Mucosa of stomach (tissue), 1 donor: ENCODE measurements at regions not wholly inside any gene's neighbourhood (a gene's known extent, or its start where the extent isn't known, plus 50 kb on each side); places are given as distances from the start of the nearest gene placed in this dataset.

Source experiments
- H3K27me3 ChIP-seq: one replicate; pipeline ENCODE4 v1.7.0; 2013; ENCODE audit warnings: mild to moderate bottlenecking, low read length; ENCODE audit not compliant: control insufficient read depth, insufficient read depth
- H3K36me3 ChIP-seq: one replicate; pipeline ENCODE4 v1.7.0; 2013; ENCODE audit warnings: low read length; ENCODE audit not compliant: control insufficient read depth, insufficient read depth
- H3K4me1 ChIP-seq: one replicate; pipeline ENCODE4 v1.7.0; 2013; ENCODE audit warnings: mild to moderate bottlenecking, low read length; ENCODE audit not compliant: control insufficient read depth, insufficient read depth
- H3K4me3 ChIP-seq: one replicate; pipeline ENCODE4 v1.7.0; 2013; ENCODE audit warnings: low read length
- H3K9ac ChIP-seq: one replicate; pipeline ENCODE4 v1.7.0; 2013; ENCODE audit warnings: mild to moderate bottlenecking, low read length, moderate library complexity
- H3K9me3 ChIP-seq: one replicate; pipeline ENCODE4 v1.7.0; 2013; ENCODE audit warnings: mild to moderate bottlenecking, low read length, moderate library complexity; ENCODE audit not compliant: control insufficient read depth
- donor health status: Pancreatic carcinoma.

GRCh38 chr22:48152164-48152775, 1389.8 kb downstream of the TBC1D22A start:
- no peak overlapping the region for H3K4me3 ChIP-seq
- no peaks in the 10 kb centered on the region for H3K27me3 ChIP-seq
- no peak overlapping the region for H3K9ac ChIP-seq
- no peaks in the 10 kb centered on the region for H3K36me3 ChIP-seq
- H3K9me3 ChIP-seq = no peaks in the 10 kb centered on the region
- H3K4me1 ChIP-seq = no peaks in the 10 kb centered on the region

- no peak overlapping the region for H3K4me3 ChIP-seq
- H3K4me1 ChIP-seq = no peaks in the 10 kb centered on the region
- H3K9me3 ChIP-seq = no peaks in the 10 kb centered on the region
- no peak overlapping the region for H3K9ac ChIP-seq
- H3K36me3 ChIP-seq = no peaks in the 10 kb centered on the region
- H3K27me3 ChIP-seq = no peaks in the 10 kb centered on the region
These were observed 1389.2 kb downstream of the TBC1D22A start for GRCh38 chr22:48151641-48152040.

- Histone ChIP-seq H3K36me3 (no peaks in the 10 kb centered on the region), H3K9ac (no peak overlapping the region), H3K4me1 (no peaks in the 10 kb centered on the region), H3K27me3 (no peaks in the 10 kb centered on the region), H3K4me3 (no peak overlapping the region), H3K9me3 (no peaks in the 10 kb centered on the region)
These were observed 1385.4 kb downstream of the TBC1D22A start for GRCh38 chr22:48147831-48148230.

GRCh38 chr22:48147404-48147803, 1385.0 kb downstream of the TBC1D22A start:
- Histone ChIP-seq H3K4me3 (no peak overlapping the region), H3K9ac (no peak overlapping the region), H3K27me3 (no peaks in the 10 kb centered on the region), H3K4me1 (no peaks in the 10 kb centered on the region), H3K9me3 (no peaks in the 10 kb centered on the region), H3K36me3 (no peaks in the 10 kb centered on the region)

GRCh38 chr22:48146426-48146825, 1384.0 kb downstream of the TBC1D22A start:
- no peak overlapping the region for H3K9ac ChIP-seq
- no peaks in the 10 kb centered on the region for H3K27me3 ChIP-seq
- no peaks in the 10 kb centered on the region for H3K9me3 ChIP-seq
- no peaks in the 10 kb centered on the region for H3K4me1 ChIP-seq
- no peak overlapping the region for H3K4me3 ChIP-seq
- H3K36me3 ChIP-seq = no peaks in the 10 kb centered on the region

- no peak overlapping the region for H3K9ac ChIP-seq
- no peak overlapping the region for H3K4me3 ChIP-seq
- H3K4me1 ChIP-seq = no peaks in the 10 kb centered on the region
- H3K36me3 ChIP-seq = no peaks in the 10 kb centered on the region
- no peaks in the 10 kb centered on the region for H3K9me3 ChIP-seq
- H3K27me3 ChIP-seq = no peaks in the 10 kb centered on the region
These were observed 1383.3 kb downstream of the TBC1D22A start for GRCh38 chr22:48145738-48146137.

GRCh38 chr22:48144318-48144717, 1381.9 kb downstream of the TBC1D22A start:
- no peaks in the 10 kb centered on the region for H3K9me3 ChIP-seq
- H3K4me3 ChIP-seq = no peak overlapping the region
- no peaks in the 10 kb centered on the region for H3K27me3 ChIP-seq
- no peak overlapping the region for H3K9ac ChIP-seq
- H3K36me3 ChIP-seq = no peaks in the 10 kb centered on the region
- no peaks in the 10 kb centered on the region for H3K4me1 ChIP-seq

- Histone ChIP-seq H3K4me1 (no peaks in the 10 kb centered on the region), H3K4me3 (no peak overlapping the region), H3K27me3 (no peaks in the 10 kb centered on the region), H3K9ac (no peak overlapping the region), H3K9me3 (no peaks in the 10 kb centered on the region), H3K36me3 (no peaks in the 10 kb centered on the region)
These were observed 1381.4 kb downstream of the TBC1D22A start for GRCh38 chr22:48143856-48144255.

GRCh38 chr22:48142388-48142787, 1379.9 kb downstream of the TBC1D22A start:
- Histone ChIP-seq H3K4me1 (no peaks in the 10 kb centered on the region), H3K27me3 (no peaks in the 10 kb centered on the region), H3K4me3 (no peak overlapping the region), H3K36me3 (no peaks in the 10 kb centered on the region), H3K9ac (no peak overlapping the region), H3K9me3 (no peaks in the 10 kb centered on the region)

- Histone ChIP-seq H3K36me3 (no peaks in the 10 kb centered on the region), H3K9me3 (no peaks in the 10 kb centered on the region), H3K27me3 (no peaks in the 10 kb centered on the region), H3K4me3 (no peak overlapping the region), H3K9ac (no peak overlapping the region), H3K4me1 (no peaks in the 10 kb centered on the region)
These were observed 1378.9 kb downstream of the TBC1D22A start for GRCh38 chr22:48141301-48141700.

- Histone ChIP-seq H3K4me1 (no peaks in the 10 kb centered on the region), H3K9ac (no peak overlapping the region), H3K9me3 (no peaks in the 10 kb centered on the region), H3K27me3 (no peaks in the 10 kb centered on the region), H3K36me3 (no peaks in the 10 kb centered on the region), H3K4me3 (no peak overlapping the region)
These were observed 1377.9 kb downstream of the TBC1D22A start for GRCh38 chr22:48140261-48140813.

GRCh38 chr22:48139776-48140175, 1377.3 kb downstream of the TBC1D22A start:
- Histone ChIP-seq H3K9me3 (no peaks in the 10 kb centered on the region), H3K4me3 (no peak overlapping the region), H3K4me1 (no peaks in the 10 kb centered on the region), H3K36me3 (no peaks in the 10 kb centered on the region), H3K9ac (no peak overlapping the region), H3K27me3 (no peaks in the 10 kb centered on the region)

- H3K36me3 ChIP-seq = no peaks in the 10 kb centered on the region
- H3K4me1 ChIP-seq = no peaks in the 10 kb centered on the region
- H3K4me3 ChIP-seq = no peak overlapping the region
- H3K27me3 ChIP-seq = no peaks in the 10 kb centered on the region
- no peak overlapping the region for H3K9ac ChIP-seq
- H3K9me3 ChIP-seq = no peaks in the 10 kb centered on the region
These were observed 1376.4 kb downstream of the TBC1D22A start for GRCh38 chr22:48138855-48139254.
